Putamen (tissue), 1 donor: ENCODE measurements at regions not wholly inside any gene's neighbourhood (a gene's known extent, or its start where the extent isn't known, plus 50 kb on each side); places are given as distances from the start of the nearest gene placed in this dataset.
"Not testable (repeated sequence)": the region's sequence is repeated elsewhere in the genome, so short reads cannot be mapped to it uniquely, and the experiment has no call there.

Source experiments
- DNase-seq: peaks from one replicate; pipeline ENCODE4 v3.0.0-alpha.2; 2016; ENCODE audit warnings: low spot score

GRCh38 chr14:65834812-65835211 lies 422.3 kb downstream of the FUT8 start:
- DNase-seq, result no peak

GRCh38 chr14:65835501-65835900 lies 423.0 kb downstream of the FUT8 start:
- DNase-seq, result no peak

DNA sequence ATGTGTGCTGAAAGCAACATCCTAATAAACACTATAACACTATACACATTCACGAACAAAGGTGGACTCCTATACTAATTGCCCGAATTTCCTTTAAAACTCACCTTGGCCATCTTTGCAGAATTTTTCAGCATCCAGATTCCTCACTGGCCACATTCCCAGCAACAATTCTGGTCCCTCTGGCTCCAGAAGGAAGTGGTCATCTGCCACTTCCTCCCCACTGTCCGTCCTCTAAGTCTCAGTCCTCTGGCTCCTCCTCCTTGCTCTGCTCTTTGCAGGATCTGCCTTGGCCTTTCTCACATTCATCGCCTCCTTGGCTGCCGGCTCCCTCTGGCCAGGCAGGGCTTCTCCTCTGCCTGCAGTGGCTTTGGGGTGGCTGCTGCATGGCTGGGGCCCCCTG lies 426.0 kb downstream of the FUT8 start:
- DNase-seq, result no peak

- DNase-seq, result no peak
These were observed 427.7 kb downstream of the FUT8 start for GRCh38 chr14:65840118-65840751.

GRCh38 chr14:65840786-65841185 lies 428.3 kb downstream of the FUT8 start:
- DNase-seq, result no peak

DNA sequence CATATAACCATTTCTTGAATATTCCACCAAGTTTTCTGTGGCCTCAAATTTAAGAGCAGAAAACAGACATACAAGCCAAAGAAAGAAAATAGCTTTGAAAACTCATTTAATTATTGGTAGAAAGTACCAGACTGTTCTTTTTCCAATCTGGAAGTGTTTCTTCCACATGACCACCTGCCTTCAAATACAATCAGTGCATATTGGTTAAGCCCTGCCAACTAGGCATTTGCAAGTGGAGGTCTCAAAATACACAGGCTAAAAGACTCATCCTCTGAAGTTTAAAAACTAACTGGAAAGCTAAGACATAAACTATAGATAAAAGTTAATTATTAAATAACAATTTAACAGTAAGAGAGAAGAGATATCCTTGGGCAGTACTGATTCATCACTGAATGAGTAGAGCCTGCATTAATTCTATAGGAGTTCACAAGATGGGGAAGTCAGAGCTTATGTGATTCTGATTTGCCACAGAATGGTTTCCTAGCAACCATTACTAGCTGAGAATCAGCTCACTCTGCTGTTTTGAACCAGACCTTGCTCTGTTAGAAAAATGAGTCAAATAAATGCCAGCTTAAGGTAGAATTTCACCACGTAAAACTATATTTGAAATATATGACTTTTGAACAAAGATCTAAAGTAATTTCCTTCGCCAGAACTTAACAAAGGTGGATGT lies 433.8 kb downstream of the FUT8 start:
- DNase-seq, result peak; percentile 36

- no peak for DNase-seq
These were observed 434.7 kb downstream of the FUT8 start for GRCh38 chr14:65847075-65847847.

DNA sequence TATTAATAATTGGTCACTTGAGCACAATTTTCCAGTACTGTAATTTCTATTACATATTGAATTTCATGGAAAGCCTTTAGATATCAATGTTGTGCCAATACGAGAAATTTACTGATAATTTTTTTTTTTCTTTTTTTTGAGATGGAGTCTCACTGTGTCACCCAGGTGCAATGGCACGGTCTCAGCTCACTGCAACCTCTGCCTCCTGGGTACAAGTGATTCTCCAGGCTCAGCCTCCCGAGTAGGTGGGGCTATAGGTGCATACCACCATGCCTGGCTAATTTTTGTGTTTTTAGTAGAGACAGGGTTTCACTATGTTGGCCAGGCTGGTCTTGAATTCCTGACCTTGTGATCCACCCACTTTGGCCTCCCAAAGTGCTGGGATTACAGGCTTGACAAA lies 435.4 kb downstream of the FUT8 start:
- not testable (repeated sequence) for DNase-seq

DNA sequence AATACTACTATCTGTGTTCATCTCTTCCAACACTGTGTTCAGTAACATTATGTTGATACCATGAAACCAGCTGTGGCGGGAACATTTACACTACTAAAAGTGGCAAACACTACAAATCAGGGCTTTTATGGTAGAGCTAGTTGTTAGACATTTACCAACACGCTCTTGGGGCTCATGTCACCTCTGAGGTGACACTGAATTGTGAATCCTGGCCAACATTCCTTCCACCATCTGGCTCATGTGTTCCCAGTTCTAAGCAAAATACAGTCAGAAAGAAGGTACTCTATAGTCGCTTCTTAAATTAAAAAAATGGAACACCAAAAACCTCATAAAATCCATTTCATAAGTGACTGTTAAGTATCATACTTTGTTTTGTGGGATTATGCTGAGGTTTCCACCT lies 436.6 kb downstream of the FUT8 start:
- no peak for DNase-seq

DNA sequence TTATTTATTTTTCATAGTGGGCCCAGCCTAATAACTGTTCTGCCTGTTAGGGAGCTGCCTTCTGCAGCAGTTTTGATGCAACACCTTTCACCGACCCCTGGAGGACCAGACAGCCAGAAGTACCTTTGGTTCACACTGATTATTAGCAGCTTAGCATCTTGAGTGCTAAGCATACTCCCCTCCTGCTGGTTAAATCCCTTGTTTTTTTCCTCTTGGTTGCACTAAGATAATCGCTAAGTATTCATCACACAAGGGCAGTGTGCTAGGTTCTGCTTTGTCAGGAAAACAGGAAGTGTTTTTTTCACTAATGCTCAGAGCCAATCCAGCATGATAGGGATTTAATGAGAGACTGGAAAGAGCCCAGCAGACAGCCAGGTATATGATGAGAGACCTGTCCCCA lies 437.0 kb downstream of the FUT8 start:
- no peak for DNase-seq

- DNase-seq, result no peak
These were observed 438.1 kb downstream of the FUT8 start for GRCh38 chr14:65850429-65851135.

DNA sequence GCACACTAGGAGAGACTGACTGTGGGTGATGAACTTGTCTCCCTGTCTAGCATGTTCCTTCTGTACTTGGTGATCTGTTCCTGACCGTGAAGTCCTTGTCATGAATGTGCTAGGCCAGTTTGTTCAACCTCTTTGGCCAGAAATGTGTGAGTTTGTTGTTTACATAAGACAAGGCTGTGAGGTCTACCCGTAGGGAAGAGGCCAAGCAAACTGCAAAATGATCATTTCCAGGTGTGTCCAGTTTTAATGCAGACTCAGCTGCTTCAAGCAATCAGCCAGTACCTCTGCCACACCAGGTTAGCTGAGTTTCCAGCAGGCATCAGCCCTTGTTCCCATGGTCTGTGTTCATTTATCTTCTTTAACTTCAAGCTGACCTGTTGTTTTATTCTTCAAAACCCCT lies 440.2 kb downstream of the FUT8 start:
- no peak for DNase-seq

DNA sequence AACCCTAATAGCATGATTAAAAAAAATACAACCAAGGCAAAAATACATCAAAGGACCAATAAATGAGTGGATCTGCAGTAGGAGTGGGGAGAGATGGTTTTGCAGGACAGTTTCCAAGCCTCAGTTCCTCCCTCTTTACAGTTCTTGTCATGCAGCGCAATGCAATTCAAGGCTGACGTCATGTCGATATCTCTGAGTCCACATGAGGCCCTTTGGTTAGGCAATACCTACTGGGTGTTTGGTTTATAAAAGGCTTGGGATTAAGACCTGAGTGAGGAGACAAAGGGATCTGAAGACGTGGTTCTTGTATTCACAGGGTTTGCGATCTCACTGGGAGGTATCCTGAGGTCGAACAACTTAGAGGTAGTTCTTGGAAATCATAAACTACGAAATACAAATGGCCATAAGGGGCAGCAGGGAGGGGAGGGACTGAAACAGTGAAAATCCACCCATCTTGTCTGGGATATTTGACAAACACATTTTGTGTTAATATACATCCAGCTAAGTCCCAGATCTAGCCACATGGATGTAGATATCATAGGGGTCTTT lies 441.0 kb downstream of the FUT8 start:
- no peak for DNase-seq

GRCh38 chr14:65854215-65854614 lies 441.7 kb downstream of the FUT8 start:
- DNase-seq, result no peak

- DNase-seq, result no peak
These were observed 448.6 kb downstream of the FUT8 start for GRCh38 chr14:65860956-65861611.

DNA sequence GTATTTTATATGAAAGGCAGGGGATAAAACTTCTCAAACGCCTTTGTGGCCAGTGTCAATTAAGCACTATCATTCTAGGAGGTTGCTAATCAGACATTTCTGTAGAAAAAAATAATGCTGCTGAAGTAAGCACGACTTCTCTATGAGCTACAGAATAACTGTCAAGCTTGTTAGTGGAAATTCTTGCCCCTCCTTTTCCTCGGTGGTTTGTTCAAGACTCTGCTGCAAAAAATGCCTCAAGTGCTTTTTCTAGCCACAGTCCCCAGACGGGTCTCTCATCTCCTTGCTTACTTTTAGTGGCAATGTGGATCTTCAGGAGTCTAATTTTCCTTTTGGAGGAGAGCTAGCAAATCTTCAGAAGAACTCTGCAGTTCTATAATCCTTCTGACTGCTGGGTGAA lies 452.0 kb downstream of the FUT8 start:
- DNase-seq, result no peak

- DNase-seq, result no peak
These were observed 452.5 kb downstream of the FUT8 start for GRCh38 chr14:65864984-65865383.

- DNase-seq, result no peak
These were observed 453.9 kb downstream of the FUT8 start for GRCh38 chr14:65866448-65866847.

DNA sequence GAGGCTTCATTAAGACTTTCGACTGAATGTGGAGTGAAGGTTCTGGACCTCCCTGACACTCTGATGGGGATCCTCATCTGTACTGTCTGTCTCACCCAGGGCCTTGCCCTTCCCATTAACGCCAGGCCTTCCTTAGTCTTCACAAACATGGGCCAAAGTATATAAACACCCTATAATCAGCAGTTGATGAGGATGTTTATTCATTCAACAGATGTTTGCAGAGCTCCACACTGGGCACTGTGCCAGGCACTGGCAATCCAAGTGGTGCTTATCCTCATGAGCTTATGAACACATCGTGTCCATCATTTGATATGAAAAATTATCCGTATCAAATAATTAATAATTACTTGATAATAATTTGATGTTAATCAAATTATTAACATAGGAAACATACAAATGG lies 454.4 kb downstream of the FUT8 start:
- DNase-seq, result no peak

DNA sequence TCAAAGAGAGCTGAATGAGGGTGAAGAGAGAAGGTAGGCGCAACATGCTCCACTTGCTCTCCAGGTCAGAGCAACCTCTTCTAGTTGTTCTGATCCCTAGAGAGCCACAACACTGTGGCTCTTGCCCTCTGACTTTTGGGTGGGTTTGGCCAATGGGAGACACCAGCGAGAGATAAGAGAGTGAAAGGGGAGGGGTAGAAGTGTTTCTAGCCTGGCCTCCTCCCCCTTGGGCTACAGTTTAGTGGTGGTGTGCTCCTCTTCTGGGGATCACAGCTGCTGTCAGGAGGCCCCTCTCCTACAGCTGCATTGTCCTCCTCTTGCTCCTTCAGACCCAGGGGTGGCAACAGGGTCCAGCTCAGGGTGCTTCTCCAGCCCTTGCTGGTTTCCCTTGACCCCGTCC lies 454.8 kb downstream of the FUT8 start:
- DNase-seq, result no peak

- DNase-seq, result no peak
These were observed 460.0 kb downstream of the FUT8 start for GRCh38 chr14:65872536-65872935.

- no peak for DNase-seq
These were observed 464.6 kb downstream of the FUT8 start for GRCh38 chr14:65877166-65877565.
